ENCODE measurements at regions not wholly inside any gene's neighbourhood (a gene's known extent, or its start where the extent isn't known, plus 50 kb on each side); places are given as distances from the start of the nearest gene placed in this dataset.

GRCh38 chr2:215817046-215817445 is 196.3 kb downstream of the MREG start:
- H3K4me3 ChIP-seq (replicated peaks in 1 of 2; ENCODE audit: low read depth in 2 of 2, low read length in 2 of 2) = no peak overlapping the region

GRCh38 chr2:215816424-215816823 is 196.9 kb downstream of the MREG start:
- no peak for DNase-seq (ENCODE audit: low read depth in 2 of 2)
- TF ChIP-seq, protein P1, sequence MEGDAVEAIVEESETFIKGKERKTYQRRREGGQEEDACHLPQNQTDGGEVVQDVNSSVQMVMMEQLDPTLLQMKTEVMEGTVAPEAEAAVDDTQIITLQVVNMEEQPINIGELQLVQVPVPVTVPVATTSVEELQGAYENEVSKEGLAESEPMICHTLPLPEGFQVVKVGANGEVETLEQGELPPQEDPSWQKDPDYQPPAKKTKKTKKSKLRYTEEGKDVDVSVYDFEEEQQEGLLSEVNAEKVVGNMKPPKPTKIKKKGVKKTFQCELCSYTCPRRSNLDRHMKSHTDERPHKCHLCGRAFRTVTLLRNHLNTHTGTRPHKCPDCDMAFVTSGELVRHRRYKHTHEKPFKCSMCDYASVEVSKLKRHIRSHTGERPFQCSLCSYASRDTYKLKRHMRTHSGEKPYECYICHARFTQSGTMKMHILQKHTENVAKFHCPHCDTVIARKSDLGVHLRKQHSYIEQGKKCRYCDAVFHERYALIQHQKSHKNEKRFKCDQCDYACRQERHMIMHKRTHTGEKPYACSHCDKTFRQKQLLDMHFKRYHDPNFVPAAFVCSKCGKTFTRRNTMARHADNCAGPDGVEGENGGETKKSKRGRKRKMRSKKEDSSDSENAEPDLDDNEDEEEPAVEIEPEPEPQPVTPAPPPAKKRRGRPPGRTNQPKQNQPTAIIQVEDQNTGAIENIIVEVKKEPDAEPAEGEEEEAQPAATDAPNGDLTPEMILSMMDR (IDR thresholded peaks at IDR 0.05; ENCODE audit: low read depth, low read length) = no peak
- H3K4me3 ChIP-seq (replicated peaks in 1 of 2; ENCODE audit: low read depth in 2 of 2, low read length in 2 of 2) = no peak overlapping the region

More at GRCh38 chr2:215817046-215817445, 196.3 kb downstream of the MREG start:
- TF ChIP-seq, protein P1 (IDR thresholded peaks at IDR 0.05; ENCODE audit: low read depth, low read length) = no peak
- DNase-seq (ENCODE audit: low read depth in 2 of 2) = no peak

- no peak for DNase-seq (ENCODE audit: low read depth in 2 of 2)
- TF ChIP-seq, protein P1 (IDR thresholded peaks at IDR 0.05; ENCODE audit: low read depth, low read length) = no peak
- no peak overlapping the region for H3K4me3 ChIP-seq (replicated peaks in 1 of 2; ENCODE audit: low read depth in 2 of 2, low read length in 2 of 2)
Observed at GRCh38 chr2:215815960-215816359, 197.4 kb downstream of the MREG start.

GRCh38 chr2:215812966-215813365 is 200.4 kb downstream of the MREG start:
- peak; percentile 72 to 73 for DNase-seq (ENCODE audit: low read depth in 2 of 2)
- no peak overlapping the region for H3K4me3 ChIP-seq (replicated peaks in 1 of 2; ENCODE audit: low read depth in 2 of 2, low read length in 2 of 2)
- TF ChIP-seq, protein P1 (IDR thresholded peaks at IDR 0.05; ENCODE audit: low read depth, low read length) = no peak

GRCh38 chr2:215811409-215812345 is 201.7 kb downstream of the MREG start:
- no peak overlapping the region for H3K4me3 ChIP-seq (replicated peaks in 1 of 2; ENCODE audit: low read depth in 2 of 2, low read length in 2 of 2)
- TF ChIP-seq, protein P1 (IDR thresholded peaks at IDR 0.05; ENCODE audit: low read depth, low read length) = no peak
- no peak for DNase-seq (ENCODE audit: low read depth in 2 of 2)

DNA sequence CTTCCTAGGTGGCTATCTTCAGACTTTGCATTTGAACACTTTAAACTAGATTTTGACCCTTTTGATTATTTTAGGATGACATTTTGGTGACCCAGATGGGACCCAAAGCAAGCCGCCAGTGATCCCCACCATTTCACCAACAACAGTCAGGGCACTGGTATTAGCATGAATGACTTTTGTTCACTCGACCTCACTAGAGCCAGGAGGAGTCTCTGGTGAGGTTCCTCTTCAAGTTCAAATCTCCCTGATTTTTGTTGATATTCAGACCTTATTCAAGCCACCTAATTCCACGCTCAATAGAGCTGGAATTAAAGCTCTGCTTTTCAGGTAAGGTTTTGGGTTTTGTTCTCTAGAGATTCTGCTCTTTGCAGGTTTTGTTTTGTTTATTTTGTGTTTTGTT is 202.3 kb downstream of the MREG start:
- DNase-seq (ENCODE audit: low read depth in 2 of 2) = no peak
- no peak overlapping the region for H3K4me3 ChIP-seq (replicated peaks in 1 of 2; ENCODE audit: low read depth in 2 of 2, low read length in 2 of 2)
- TF ChIP-seq, protein P1 (IDR thresholded peaks at IDR 0.05; ENCODE audit: low read depth, low read length) = no peak
